ENCODE measurements at regions not wholly inside any gene's neighbourhood (a gene's known extent, or its start where the extent isn't known, plus 50 kb on each side); places are given as distances from the start of the nearest gene placed in this dataset.

- Mint-ChIP-seq H3K9me3 (peaks cover 2% of the 10 kb centered on the region), H3K27ac (no peak overlapping the region), H3K4me3 (no peak overlapping the region), H3K27me3 (peaks cover 7% of the 10 kb centered on the region), H3K36me3 (no peaks in the 10 kb centered on the region), H3K4me1 (no peaks in the 10 kb centered on the region)
- ATAC-seq (ENCODE audit: low read depth): no peak
- DNase-seq: no peak
- POLR2A ChIA-PET: no interaction called here
Observed at GRCh38 chr5:68947986-68948385, 145.8 kb upstream of the SLC30A5 start.

GRCh38 chr5:68949256-68949655, 144.6 kb upstream of the SLC30A5 start:
- DNase-seq: no peak
- Mint-ChIP-seq H3K36me3 (no peaks in the 10 kb centered on the region), H3K4me1 (no peaks in the 10 kb centered on the region), H3K9me3 (no peaks in the 10 kb centered on the region), H3K27ac (no peak overlapping the region), H3K4me3 (no peak overlapping the region), H3K27me3 (peaks cover 7% of the 10 kb centered on the region)
- no peak for ATAC-seq (ENCODE audit: low read depth)
- POLR2A ChIA-PET: no interaction called here

GRCh38 chr5:68949711-68950110, 144.1 kb upstream of the SLC30A5 start:
- Mint-ChIP-seq H3K36me3 (no peaks in the 10 kb centered on the region), H3K27me3 (peaks cover 7% of the 10 kb centered on the region), H3K9me3 (peaks cover 2% of the 10 kb centered on the region), H3K4me3 (no peak overlapping the region), H3K27ac (no peak overlapping the region), H3K4me1 (no peaks in the 10 kb centered on the region)
- no peak for ATAC-seq (ENCODE audit: low read depth)
- no peak for DNase-seq
- POLR2A ChIA-PET: no interaction called here

- H3K27ac Mint-ChIP-seq: no peak overlapping the region
- DNase-seq: no peak
- POLR2A ChIA-PET: no interaction called here
- H3K9me3 Mint-ChIP-seq: peaks cover 2% of the 10 kb centered on the region
- H3K36me3 Mint-ChIP-seq: no peaks in the 10 kb centered on the region
- H3K4me1 Mint-ChIP-seq: no peaks in the 10 kb centered on the region
- peaks cover 7% of the 10 kb centered on the region for H3K27me3 Mint-ChIP-seq
- no peak for ATAC-seq (ENCODE audit: low read depth)
- H3K4me3 Mint-ChIP-seq: no peak overlapping the region
Observed at GRCh38 chr5:68950125-68950524, 143.7 kb upstream of the SLC30A5 start.

- POLR2A ChIA-PET: no interaction called here
- Mint-ChIP-seq H3K36me3 (no peaks in the 10 kb centered on the region), H3K9me3 (peaks cover 3% of the 10 kb centered on the region), H3K27me3 (peaks cover 7% of the 10 kb centered on the region), H3K27ac (no peak overlapping the region), H3K4me3 (no peak overlapping the region), H3K4me1 (no peaks in the 10 kb centered on the region)
- no peak for ATAC-seq (ENCODE audit: low read depth)
- no peak for DNase-seq
Observed at GRCh38 chr5:68950930-68951329, 142.9 kb upstream of the SLC30A5 start.

GRCh38 chr5:68953231-68953874, 140.5 kb upstream of the SLC30A5 start:
- H3K9me3 Mint-ChIP-seq: peaks cover 3% of the 10 kb centered on the region
- POLR2A ChIA-PET: no interaction called here

GRCh38 chr5:68953875-68954617, 139.8 kb upstream of the SLC30A5 start:
- ATAC-seq (ENCODE audit: low read depth) (no peak), DNase-seq (no peak)
- no peak overlapping the region for H3K27ac Mint-ChIP-seq
- POLR2A ChIA-PET: no interaction called here
- H3K4me3 Mint-ChIP-seq: no peak overlapping the region
- H3K27me3 Mint-ChIP-seq: peaks cover 2% of the 10 kb centered on the region
- H3K36me3 Mint-ChIP-seq: no peaks in the 10 kb centered on the region
- peaks cover 3% of the 10 kb centered on the region for H3K9me3 Mint-ChIP-seq
- no peaks in the 10 kb centered on the region for H3K4me1 Mint-ChIP-seq

More at GRCh38 chr5:68953231-68953874, 140.5 kb upstream of the SLC30A5 start:
- Mint-ChIP-seq H3K27me3 (peaks cover 2% of the 10 kb centered on the region), H3K4me1 (no peaks in the 10 kb centered on the region), H3K4me3 (no peak overlapping the region), H3K27ac (no peak overlapping the region), H3K36me3 (no peaks in the 10 kb centered on the region)
- no peak for DNase-seq
- ATAC-seq (ENCODE audit: low read depth): no peak

GRCh38 chr5:68954618-68954910, 139.2 kb upstream of the SLC30A5 start:
- no peak for DNase-seq
- POLR2A ChIA-PET: no interaction called here
- Mint-ChIP-seq H3K4me3 (no peak overlapping the region), H3K9me3 (peaks cover 3% of the 10 kb centered on the region), H3K36me3 (no peaks in the 10 kb centered on the region), H3K27me3 (peaks cover 2% of the 10 kb centered on the region), H3K4me1 (no peaks in the 10 kb centered on the region), H3K27ac (no peak overlapping the region)
- no peak for ATAC-seq (ENCODE audit: low read depth)

GRCh38 chr5:68957591-68957990, 136.2 kb upstream of the SLC30A5 start:
- ATAC-seq (ENCODE audit: low read depth) (no peak), DNase-seq (no peak)
- Mint-ChIP-seq H3K4me1 (no peaks in the 10 kb centered on the region), H3K4me3 (no peak overlapping the region), H3K9me3 (peaks cover 3% of the 10 kb centered on the region), H3K27ac (no peak overlapping the region), H3K36me3 (no peaks in the 10 kb centered on the region), H3K27me3 (no peaks in the 10 kb centered on the region)
- POLR2A ChIA-PET: no interaction called here

GRCh38 chr5:68958428-68958827, 135.4 kb upstream of the SLC30A5 start:
- no peak for DNase-seq
- POLR2A ChIA-PET: no interaction called here
- peaks cover 3% of the 10 kb centered on the region for H3K9me3 Mint-ChIP-seq

GRCh38 chr5:68960456-68960855, 133.4 kb upstream of the SLC30A5 start:
- no peaks in the 10 kb centered on the region for H3K4me1 Mint-ChIP-seq
- ATAC-seq (ENCODE audit: low read depth): no peak
- no peak overlapping the region for H3K27ac Mint-ChIP-seq
- H3K9me3 Mint-ChIP-seq: no peaks in the 10 kb centered on the region
- no peaks in the 10 kb centered on the region for H3K36me3 Mint-ChIP-seq
- POLR2A ChIA-PET: no interaction called here
- no peaks in the 10 kb centered on the region for H3K27me3 Mint-ChIP-seq
- DNase-seq: no peak
- no peak overlapping the region for H3K4me3 Mint-ChIP-seq

More at GRCh38 chr5:68958428-68958827, 135.4 kb upstream of the SLC30A5 start:
- ATAC-seq (ENCODE audit: low read depth): no peak
- no peak overlapping the region for H3K27ac Mint-ChIP-seq
- no peak overlapping the region for H3K4me3 Mint-ChIP-seq
- H3K27me3 Mint-ChIP-seq: no peaks in the 10 kb centered on the region
- H3K36me3 Mint-ChIP-seq: no peaks in the 10 kb centered on the region
- H3K4me1 Mint-ChIP-seq: no peaks in the 10 kb centered on the region

- DNase-seq (no peak), ATAC-seq (ENCODE audit: low read depth) (no peak)
- H3K27ac Mint-ChIP-seq: no peak overlapping the region
- H3K9me3 Mint-ChIP-seq: no peaks in the 10 kb centered on the region
- POLR2A ChIA-PET: no interaction called here
- no peaks in the 10 kb centered on the region for H3K36me3 Mint-ChIP-seq
- H3K27me3 Mint-ChIP-seq: no peaks in the 10 kb centered on the region
- H3K4me3 Mint-ChIP-seq: no peak overlapping the region
- H3K4me1 Mint-ChIP-seq: no peaks in the 10 kb centered on the region
Observed at GRCh38 chr5:68960961-68961360, 132.9 kb upstream of the SLC30A5 start.

- DNase-seq (no peak), ATAC-seq (ENCODE audit: low read depth) (no peak)
- Mint-ChIP-seq H3K27me3 (no peaks in the 10 kb centered on the region), H3K27ac (no peak overlapping the region), H3K36me3 (no peaks in the 10 kb centered on the region), H3K4me1 (no peaks in the 10 kb centered on the region), H3K9me3 (no peaks in the 10 kb centered on the region), H3K4me3 (no peak overlapping the region)
- POLR2A ChIA-PET: no interaction called here
Observed at GRCh38 chr5:68961762-68962161, 132.1 kb upstream of the SLC30A5 start.

GRCh38 chr5:68962757-68963484, 130.9 kb upstream of the SLC30A5 start:
- Mint-ChIP-seq H3K4me1 (no peaks in the 10 kb centered on the region), H3K9me3 (no peaks in the 10 kb centered on the region), H3K27me3 (no peaks in the 10 kb centered on the region), H3K27ac (no peak overlapping the region), H3K4me3 (no peak overlapping the region), H3K36me3 (no peaks in the 10 kb centered on the region)
- ATAC-seq (ENCODE audit: low read depth) (no peak), DNase-seq (no peak)
- POLR2A ChIA-PET: no interaction called here

Data from activated naive CD8-positive, alpha-beta T cell treated with anti-CD3 and anti-CD28 coated beads, Interleukin-2, amount 10 ng/mL, durations not matched to agents 7 days and 5 days (primary cell).